Erythroblast (primary cell): ENCODE measurements at regions not wholly inside any gene's neighbourhood (a gene's known extent, or its start where the extent isn't known, plus 50 kb on each side); places are given as distances from the start of the nearest gene placed in this dataset.
"Not testable (repeated sequence)": the region's sequence is repeated elsewhere in the genome, so short reads cannot be mapped to it uniquely, and the experiment has no call there.

Source experiments
- DNase-seq, 2 experiments: peaks; one replicate each; lab custom pipeline; 2025; lab: John Stamatoyannopoulos, UW
- GATA1 ChIP-seq: IDR thresholded peaks from 2 replicates; pipeline ENCODE4 v1.6.1; 2011; ENCODE audit warnings: low read depth, mild to moderate bottlenecking, control low read depth, low read length, moderate library complexity
- POLR2A ChIP-seq: IDR thresholded peaks from 2 replicates; pipeline ENCODE4 v1.6.1; 2011; ENCODE audit warnings: mild to moderate bottlenecking, low read length

DNA sequence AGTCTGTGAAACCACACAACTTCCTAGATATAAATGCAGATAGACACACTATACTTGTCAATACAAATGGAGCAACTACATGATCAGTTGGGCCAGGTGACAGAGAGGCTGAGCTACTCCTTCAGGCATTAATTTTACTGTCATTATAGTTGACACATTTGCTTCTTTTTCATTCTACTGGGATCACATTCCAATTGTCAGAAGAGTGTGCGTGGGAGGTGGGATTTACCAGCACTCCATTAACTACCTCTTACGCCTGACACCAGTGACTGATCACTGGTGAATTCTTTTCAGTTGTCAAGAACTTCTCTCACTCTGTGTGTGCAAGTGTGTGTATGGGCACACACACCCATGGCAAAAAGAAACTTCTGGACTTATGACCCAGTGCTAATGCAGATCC lies 94.2 kb upstream of the DIAPH2 start:
- no peak for DNase-seq

GRCh38 chrX:96591421-96591820 lies 93.2 kb upstream of the DIAPH2 start:
- no peak for TF ChIP-seq POLR2A
- TF ChIP-seq GATA1, result no peak
- no peak for DNase-seq

More for the DNA sequence above, 94.2 kb upstream of the DIAPH2 start:
- no peak for TF ChIP-seq GATA1
- TF ChIP-seq POLR2A, result no peak

DNA sequence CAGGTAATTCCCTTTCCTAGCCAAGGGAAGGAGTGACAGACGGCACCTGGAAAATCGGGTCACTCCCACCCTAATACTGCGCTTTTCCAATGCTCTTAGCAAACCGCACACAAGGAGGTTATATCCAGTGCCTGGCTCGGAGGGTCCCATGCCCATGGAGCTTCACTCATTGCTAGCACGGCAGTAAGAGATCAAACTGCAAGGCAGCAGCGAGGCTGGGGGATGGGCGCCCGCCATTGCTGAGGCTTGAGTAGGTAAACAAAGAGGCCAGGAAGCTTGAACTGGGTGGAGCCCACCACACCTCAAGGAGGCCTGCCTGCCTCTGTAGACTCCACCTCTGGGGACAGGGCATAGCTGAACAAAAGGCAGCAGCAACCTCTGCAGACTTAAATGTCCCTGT lies 86.8 kb upstream of the DIAPH2 start:
- DNase-seq, result not testable (repeated sequence)

GRCh38 chrX:96611619-96612362 lies 72.9 kb upstream of the DIAPH2 start:
- no peak for DNase-seq
- TF ChIP-seq GATA1 (no peak), POLR2A (no peak)

DNA sequence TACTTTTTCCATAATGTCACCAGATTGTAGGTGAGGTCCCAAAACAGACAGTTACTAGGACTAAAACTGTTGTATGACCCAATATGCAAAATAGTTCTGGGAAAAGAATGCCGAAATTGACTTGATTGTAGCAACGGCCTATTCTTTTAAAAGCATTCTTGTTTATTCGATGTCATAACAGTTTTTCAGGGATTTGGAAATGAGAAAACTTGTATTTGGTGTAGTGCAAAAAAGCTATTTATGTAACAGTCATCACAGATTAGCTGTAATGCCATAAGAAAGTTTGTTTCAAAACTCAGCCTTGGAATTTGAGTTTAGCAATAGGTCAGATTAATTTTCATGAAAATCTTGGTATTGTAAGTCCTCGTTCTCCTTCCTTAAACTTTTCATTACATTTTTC lies 69.2 kb upstream of the DIAPH2 start:
- TF ChIP-seq GATA1, result no peak
- TF ChIP-seq POLR2A, result no peak
- DNase-seq, result no peak

DNA sequence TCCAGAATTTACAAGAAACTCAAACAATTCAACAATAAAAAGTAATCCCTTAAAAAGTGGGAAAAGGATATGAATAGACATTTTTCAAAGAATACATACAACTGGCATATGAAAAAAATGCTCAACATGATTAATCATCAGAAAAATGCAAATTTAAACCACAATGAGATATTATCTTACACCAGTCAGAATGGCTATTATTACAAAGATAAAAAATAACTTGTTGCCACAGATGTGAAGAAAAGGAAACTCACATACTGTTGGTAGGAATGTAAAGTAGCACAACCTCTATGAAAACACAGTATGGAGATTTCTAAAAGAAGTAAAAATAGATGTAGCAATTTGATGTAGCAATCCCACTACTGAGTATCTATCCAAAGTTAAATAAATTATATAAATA lies 65.1 kb upstream of the DIAPH2 start:
- no peak for DNase-seq
- TF ChIP-seq POLR2A (no peak), GATA1 (no peak)

- no peak for DNase-seq
- TF ChIP-seq GATA1 (no peak), POLR2A (no peak)
These were observed 62.8 kb upstream of the DIAPH2 start for GRCh38 chrX:96621811-96622210.
